ENCODE measurements at regions not wholly inside any gene's neighbourhood (a gene's known extent, or its start where the extent isn't known, plus 50 kb on each side); places are given as distances from the start of the nearest gene placed in this dataset.

DNA sequence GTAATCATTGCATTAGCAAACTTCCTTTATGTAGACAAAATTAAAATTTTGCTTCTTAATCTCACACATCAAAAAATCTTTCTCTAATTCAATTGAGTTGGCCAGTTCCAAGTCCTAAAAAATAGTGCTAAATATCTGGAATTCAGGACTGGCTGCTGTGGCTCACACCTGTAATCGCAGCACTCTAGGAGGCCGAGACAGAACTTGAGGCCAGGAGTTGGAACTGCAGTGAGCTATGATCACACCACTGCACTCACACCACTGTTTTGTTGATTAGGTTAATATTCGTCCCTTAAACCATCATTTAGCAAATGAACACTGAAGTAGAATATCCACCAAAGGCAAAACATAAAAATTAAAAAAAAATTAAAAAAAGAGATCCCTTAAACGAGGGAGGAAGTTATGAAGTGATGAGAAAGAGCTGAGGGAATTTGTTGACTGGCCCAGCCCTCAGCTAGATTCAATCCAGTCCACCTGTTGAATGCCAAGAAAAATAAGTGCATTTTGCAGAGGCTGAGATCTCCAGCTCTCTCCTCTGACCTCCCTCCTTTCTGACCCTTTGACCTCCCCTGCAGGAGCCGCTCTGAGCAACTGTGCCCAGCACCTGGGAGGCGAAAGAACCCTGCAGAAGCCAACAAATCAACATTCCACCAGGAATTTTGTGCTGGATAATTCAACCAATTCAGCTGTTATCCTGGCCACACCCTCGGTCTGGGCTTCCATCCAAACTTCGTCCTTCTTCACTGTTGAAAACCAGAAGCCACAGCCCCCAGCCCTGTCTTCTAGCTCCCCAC is 96.8 kb downstream of the OR2K2 start:
- Histone ChIP-seq H3K4me1 (ENCODE audit: insufficient read depth, low read length) (no peaks in the 10 kb centered on the region), H3K4me3 (ENCODE audit: low read length in 2 of 2) (no peak overlapping the region), H3K27ac (ENCODE audit: low read depth, low read length) (no peak overlapping the region), H3K27me3 (ENCODE audit: insufficient read depth, low read length) (no peaks in the 10 kb centered on the region), H3K9me3 (ENCODE audit: control insufficient read depth in 1 of 2, low read length in 2 of 2) (no peaks in the 10 kb centered on the region), H3K36me3 (ENCODE audit: insufficient read depth, low read length) (no peaks in the 10 kb centered on the region)
- no peak overlapping the region for H3K4me3 Mint-ChIP-seq
- DNase-seq, result no peak
- H3K9me3 Mint-ChIP-seq, result no peaks in the 10 kb centered on the region
- H3K27me3 Mint-ChIP-seq, result peaks cover 0 to 2% of the 10 kb centered on the region in 2 donors
- intact Hi-C loops (cut with micrococcal nuclease), result no loop called here
- ChIA-PET POLR2A (ENCODE audit: partially characterized antibody) (no interaction called here), CTCF (ENCODE audit: partially characterized antibody) (no interaction called here)
- H3K27ac Mint-ChIP-seq, result no peak overlapping the region
- no peaks in the 10 kb centered on the region for H3K36me3 Mint-ChIP-seq
- no peaks in the 10 kb centered on the region for H3K4me1 Mint-ChIP-seq

DNA sequence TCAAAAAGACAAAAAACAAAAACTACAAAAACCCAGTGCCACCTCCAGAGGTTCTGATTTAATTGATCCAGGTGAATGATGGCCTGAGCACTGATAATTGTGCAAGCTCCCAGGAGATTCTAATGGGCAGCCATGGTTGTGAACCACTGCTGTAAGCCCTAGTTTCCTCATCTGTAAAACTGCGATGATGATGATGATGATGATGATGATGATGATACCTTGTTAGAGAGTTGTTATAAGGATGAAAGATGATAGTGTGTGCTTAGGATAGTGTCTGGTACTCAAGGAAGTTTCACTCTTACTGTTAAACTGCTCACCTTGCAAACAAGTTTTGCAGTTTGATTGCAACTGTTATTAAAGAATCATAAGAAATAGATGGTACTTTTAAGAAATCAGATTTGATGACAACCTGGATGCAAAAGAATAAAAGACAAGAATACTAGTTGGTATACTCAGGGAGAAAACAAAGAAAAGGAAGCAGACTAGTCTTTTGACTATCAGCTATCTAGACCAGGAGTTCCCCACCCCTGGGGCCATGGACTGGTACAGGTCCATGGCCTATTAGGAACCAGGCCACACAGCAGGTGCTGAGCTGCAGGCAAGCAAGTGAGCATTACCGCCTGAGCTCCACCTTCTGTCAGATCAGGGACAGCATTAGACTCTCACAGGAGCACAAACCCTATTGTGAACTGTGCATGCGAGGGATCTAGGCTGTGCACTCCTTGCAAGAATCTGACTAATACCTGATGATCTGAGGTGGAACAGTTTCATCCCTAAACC is 98.0 kb downstream of the OR2K2 start:
- no peak overlapping the region for H3K4me3 Mint-ChIP-seq
- peaks cover 0 to 1% (median 0%) of the 10 kb centered on the region in 8 donors for H3K9me3 Mint-ChIP-seq
- ChIA-PET CTCF (ENCODE audit: partially characterized antibody) (no interaction called here), POLR2A (ENCODE audit: partially characterized antibody) (no interaction called here)
- H3K27me3 ChIP-seq (ENCODE audit: insufficient read depth, low read length), result no peaks in the 10 kb centered on the region
- H3K4me1 ChIP-seq (ENCODE audit: insufficient read depth, low read length), result no peaks in the 10 kb centered on the region
- H3K27ac ChIP-seq (ENCODE audit: low read depth, low read length), result no peak overlapping the region
- DNase-seq, result no peak
- H3K27me3 Mint-ChIP-seq, result peaks cover 0 to 2% of the 10 kb centered on the region in 2 donors
- H3K27ac Mint-ChIP-seq, result no peak overlapping the region
- H3K36me3 ChIP-seq (ENCODE audit: insufficient read depth, low read length), result no peaks in the 10 kb centered on the region
- H3K4me3 ChIP-seq (ENCODE audit: low read length in 2 of 2), result no peak overlapping the region
- no peaks in the 10 kb centered on the region for H3K4me1 Mint-ChIP-seq
- intact Hi-C loops (cut with micrococcal nuclease), result no loop called here
- H3K9me3 ChIP-seq (ENCODE audit: control insufficient read depth in 1 of 2, low read length in 2 of 2), result no peaks in the 10 kb centered on the region
- no peaks in the 10 kb centered on the region for H3K36me3 Mint-ChIP-seq

GRCh38 chr9:111222757-111223156 is 107.3 kb downstream of the OR2K2 start:
- ChIA-PET CTCF (ENCODE audit: partially characterized antibody) (no interaction called here), POLR2A (ENCODE audit: partially characterized antibody) (no interaction called here)
- H3K36me3 ChIP-seq (ENCODE audit: insufficient read depth, low read length), result no peaks in the 10 kb centered on the region
- peaks cover 0 to 8% (median 0%) of the 10 kb centered on the region in 8 donors for H3K9me3 Mint-ChIP-seq
- H3K4me1 Mint-ChIP-seq, result no peaks in the 10 kb centered on the region
- H3K4me3 Mint-ChIP-seq, result no peak overlapping the region
- H3K27me3 ChIP-seq (ENCODE audit: insufficient read depth, low read length), result no peaks in the 10 kb centered on the region
- intact Hi-C loops (cut with micrococcal nuclease), result no loop called here
- H3K9me3 ChIP-seq (ENCODE audit: control insufficient read depth in 1 of 2, low read length in 2 of 2), result no peaks in the 10 kb centered on the region
- H3K27ac Mint-ChIP-seq, result no peak overlapping the region
- H3K4me1 ChIP-seq (ENCODE audit: insufficient read depth, low read length), result no peaks in the 10 kb centered on the region
- no peak overlapping the region for H3K4me3 ChIP-seq (ENCODE audit: low read length in 2 of 2)
- H3K36me3 Mint-ChIP-seq, result no peaks in the 10 kb centered on the region
- no peak for DNase-seq
- H3K27ac ChIP-seq (ENCODE audit: low read depth, low read length), result no peak overlapping the region
- peaks cover 0 to 3% of the 10 kb centered on the region in 2 donors for H3K27me3 Mint-ChIP-seq

GRCh38 chr9:111212874-111213273 is 117.2 kb downstream of the OR2K2 start:
- H3K4me3 Mint-ChIP-seq, result no peak overlapping the region
- CTCF ChIA-PET (ENCODE audit: partially characterized antibody), result no interaction called here
- H3K36me3 Mint-ChIP-seq, result no peaks in the 10 kb centered on the region
- Histone ChIP-seq H3K27ac (ENCODE audit: low read depth, low read length) (no peak overlapping the region), H3K36me3 (ENCODE audit: insufficient read depth, low read length) (no peaks in the 10 kb centered on the region), H3K4me3 (ENCODE audit: low read length in 2 of 2) (no peak overlapping the region), H3K27me3 (ENCODE audit: insufficient read depth, low read length) (no peaks in the 10 kb centered on the region), H3K4me1 (ENCODE audit: insufficient read depth, low read length) (no peaks in the 10 kb centered on the region), H3K9me3 (ENCODE audit: control insufficient read depth in 1 of 2, low read length in 2 of 2) (no peaks in the 10 kb centered on the region)
- H3K9me3 Mint-ChIP-seq, result peaks cover 0 to 28% (median 6%) of the 10 kb centered on the region in 8 donors
- H3K27ac Mint-ChIP-seq, result no peak overlapping the region
- intact Hi-C loops (cut with micrococcal nuclease), result no loop called here
- H3K4me1 Mint-ChIP-seq, result no peaks in the 10 kb centered on the region
- H3K27me3 Mint-ChIP-seq, result peaks cover 0 to 1% of the 10 kb centered on the region in 2 donors
- no peak for DNase-seq
- POLR2A ChIA-PET (ENCODE audit: partially characterized antibody), result no interaction called here

DNA sequence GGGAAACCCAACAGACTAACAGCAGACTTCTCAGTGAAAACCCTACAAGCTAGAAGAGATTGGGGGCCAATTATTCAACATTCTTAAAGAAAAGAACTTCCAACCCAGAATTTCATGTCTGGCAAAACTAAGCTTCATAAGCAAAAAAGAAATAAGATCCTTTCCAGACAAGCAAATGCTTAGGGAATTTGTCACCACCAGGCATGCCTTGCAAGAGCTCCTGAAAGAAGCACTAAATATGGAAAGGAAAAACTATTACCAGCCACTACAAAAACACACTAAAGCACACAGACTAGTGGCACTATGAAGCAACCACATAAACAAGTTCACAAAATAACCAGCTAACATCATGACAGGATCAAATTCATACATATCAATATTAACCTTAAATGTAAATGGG is 131.1 kb downstream of the OR2K2 start:
- no peaks in the 10 kb centered on the region for H3K36me3 ChIP-seq (ENCODE audit: insufficient read depth, low read length)
- no peak overlapping the region for H3K27ac ChIP-seq (ENCODE audit: low read depth, low read length)
- Mint-ChIP-seq H3K27ac (no peak overlapping the region), H3K4me3 (no peak overlapping the region), H3K9me3 (peaks cover 6 to 41% (median 20%) of the 10 kb centered on the region in 8 donors), H3K4me1 (no peaks in the 10 kb centered on the region), H3K27me3 (peaks cover 1 to 2% of the 10 kb centered on the region in 2 donors), H3K36me3 (no peaks in the 10 kb centered on the region)
- ChIA-PET POLR2A (ENCODE audit: partially characterized antibody) (no interaction called here), CTCF (ENCODE audit: partially characterized antibody) (no interaction called here)
- no peaks in the 10 kb centered on the region for H3K9me3 ChIP-seq (ENCODE audit: control insufficient read depth in 1 of 2, low read length in 2 of 2)
- no peaks in the 10 kb centered on the region for H3K27me3 ChIP-seq (ENCODE audit: insufficient read depth, low read length)
- H3K4me3 ChIP-seq (ENCODE audit: low read length in 2 of 2), result no peak overlapping the region
- H3K4me1 ChIP-seq (ENCODE audit: insufficient read depth, low read length), result no peaks in the 10 kb centered on the region
- intact Hi-C loops (cut with micrococcal nuclease), result no loop called here
- no peak for DNase-seq

DNA sequence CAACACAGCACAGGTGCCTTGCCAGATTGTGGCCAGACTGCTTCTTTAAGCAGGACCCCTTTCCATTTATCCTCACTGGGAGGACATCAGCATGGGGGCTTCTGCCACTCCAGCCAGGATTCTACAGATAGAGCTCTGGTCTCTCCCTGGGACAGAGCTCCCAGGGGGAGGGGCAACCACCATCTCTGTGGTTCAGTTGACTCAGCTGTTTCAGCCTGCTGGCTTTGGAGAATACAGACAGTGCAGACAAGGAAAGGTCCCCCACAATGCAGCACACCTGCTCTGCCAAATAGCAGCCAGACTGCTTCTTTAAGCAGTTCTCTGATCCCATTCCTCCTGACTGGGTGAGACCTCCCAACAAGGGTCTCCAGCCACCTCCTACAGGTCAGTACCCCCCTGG is 132.8 kb downstream of the OR2K2 start:
- H3K27ac Mint-ChIP-seq, result no peak overlapping the region

DNA sequence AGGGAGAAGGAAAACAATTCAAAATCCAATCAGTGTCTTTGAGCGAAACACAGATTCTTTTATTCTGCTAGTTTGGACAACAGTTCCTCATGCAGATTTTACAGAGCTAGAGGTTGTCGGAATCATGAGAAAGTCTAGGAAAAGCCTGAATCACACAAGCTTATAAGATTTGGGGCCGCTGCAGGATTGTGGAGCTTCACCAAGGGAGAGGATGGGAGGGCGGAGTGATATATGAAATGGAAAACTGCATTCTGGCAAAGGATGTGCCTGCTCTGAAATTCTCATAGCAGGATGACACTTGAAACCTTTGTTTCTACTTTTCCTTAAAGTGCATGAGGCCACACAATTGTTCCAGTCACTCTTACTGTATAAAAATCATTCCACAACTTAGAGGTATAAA is 134.3 kb downstream of the OR2K2 start:
- no peak overlapping the region for H3K4me3 Mint-ChIP-seq

More for the DNA sequence above, 132.8 kb downstream of the OR2K2 start:
- no peaks in the 10 kb centered on the region for H3K9me3 ChIP-seq (ENCODE audit: control insufficient read depth in 1 of 2, low read length in 2 of 2)
- intact Hi-C loops (cut with micrococcal nuclease), result no loop called here
- H3K27me3 ChIP-seq (ENCODE audit: insufficient read depth, low read length), result no peaks in the 10 kb centered on the region
- no peaks in the 10 kb centered on the region for H3K4me1 ChIP-seq (ENCODE audit: insufficient read depth, low read length)
- no peak for DNase-seq
- H3K27ac ChIP-seq (ENCODE audit: low read depth, low read length), result no peak overlapping the region
- ChIA-PET CTCF (ENCODE audit: partially characterized antibody) (no interaction called here), POLR2A (ENCODE audit: partially characterized antibody) (no interaction called here)
- H3K4me3 Mint-ChIP-seq, result no peak overlapping the region
- H3K4me3 ChIP-seq (ENCODE audit: low read length in 2 of 2), result no peak overlapping the region
- no peaks in the 10 kb centered on the region for H3K36me3 Mint-ChIP-seq
- H3K36me3 ChIP-seq (ENCODE audit: insufficient read depth, low read length), result no peaks in the 10 kb centered on the region
- no peaks in the 10 kb centered on the region for H3K4me1 Mint-ChIP-seq
- H3K9me3 Mint-ChIP-seq, result peaks cover 4 to 31% (median 9%) of the 10 kb centered on the region in 8 donors
- peaks cover 1 to 3% of the 10 kb centered on the region in 2 donors for H3K27me3 Mint-ChIP-seq

More for the DNA sequence above, 134.3 kb downstream of the OR2K2 start:
- Mint-ChIP-seq H3K27me3 (peaks cover 1 to 3% of the 10 kb centered on the region in 2 donors), H3K36me3 (no peaks in the 10 kb centered on the region), H3K9me3 (peaks cover 3 to 28% (median 8%) of the 10 kb centered on the region in 8 donors), H3K27ac (no peak overlapping the region), H3K4me1 (no peaks in the 10 kb centered on the region)
- H3K4me3 ChIP-seq (ENCODE audit: low read length in 2 of 2), result no peak overlapping the region
- no peak for DNase-seq
- intact Hi-C loops (cut with micrococcal nuclease), result no loop called here
- CTCF ChIA-PET (ENCODE audit: partially characterized antibody), result no interaction called here
- no peak overlapping the region for H3K27ac ChIP-seq (ENCODE audit: low read depth, low read length)
- no peaks in the 10 kb centered on the region for H3K36me3 ChIP-seq (ENCODE audit: insufficient read depth, low read length)
- no peaks in the 10 kb centered on the region for H3K27me3 ChIP-seq (ENCODE audit: insufficient read depth, low read length)
- no peaks in the 10 kb centered on the region for H3K4me1 ChIP-seq (ENCODE audit: insufficient read depth, low read length)
- POLR2A ChIA-PET (ENCODE audit: partially characterized antibody), result no interaction called here
- no peaks in the 10 kb centered on the region for H3K9me3 ChIP-seq (ENCODE audit: control insufficient read depth in 1 of 2, low read length in 2 of 2)
